Kidney capillary endothelial cell (primary cell): ENCODE measurements at regions not wholly inside any gene's neighbourhood (a gene's known extent, or its start where the extent isn't known, plus 50 kb on each side); places are given as distances from the start of the nearest gene placed in this dataset.
A peak's percentile ranks its signal among the peaks of the same experiment; 100 is the strongest.
"Not testable (repeated sequence)": the region's sequence is repeated elsewhere in the genome, so short reads cannot be mapped to it uniquely, and the experiment has no call there.

ENCODE experiments used
- DNase-seq: peaks from one replicate; pipeline ENCODE4 v3.0.0-alpha.2; 2018; ENCODE audit warnings: low spot score

- DNase-seq = no peak
Measured at GRCh38 chr6:145115638-145116037, 619.7 kb downstream of the EPM2A start.

DNA sequence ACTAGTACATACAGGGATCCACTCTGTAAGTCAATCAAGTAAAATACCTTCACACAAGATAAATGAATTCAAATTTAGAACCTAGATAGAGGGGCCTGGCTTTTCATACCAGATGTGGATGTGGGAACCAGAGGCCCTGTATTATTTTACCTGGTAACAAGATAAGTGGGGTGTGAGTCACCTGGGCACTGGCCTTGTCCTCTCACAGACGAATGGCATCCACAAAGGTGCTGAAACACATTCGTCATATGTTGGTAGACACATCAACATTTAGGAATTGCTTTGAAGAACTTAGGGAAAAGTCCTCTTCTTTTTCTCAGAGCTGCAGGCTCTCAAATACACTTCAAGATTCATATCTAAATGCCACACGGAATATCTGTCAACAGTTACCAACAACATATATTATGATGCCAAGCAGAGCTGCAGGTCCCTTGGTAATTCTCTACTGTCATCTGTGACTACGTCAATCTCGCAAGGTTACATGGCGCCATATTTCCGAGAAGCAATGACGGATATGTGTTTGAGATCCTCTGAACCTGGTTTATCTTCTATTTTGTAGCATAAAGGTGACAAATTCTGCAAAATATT lies 618.6 kb downstream of the EPM2A start:
- no peak for DNase-seq

DNA sequence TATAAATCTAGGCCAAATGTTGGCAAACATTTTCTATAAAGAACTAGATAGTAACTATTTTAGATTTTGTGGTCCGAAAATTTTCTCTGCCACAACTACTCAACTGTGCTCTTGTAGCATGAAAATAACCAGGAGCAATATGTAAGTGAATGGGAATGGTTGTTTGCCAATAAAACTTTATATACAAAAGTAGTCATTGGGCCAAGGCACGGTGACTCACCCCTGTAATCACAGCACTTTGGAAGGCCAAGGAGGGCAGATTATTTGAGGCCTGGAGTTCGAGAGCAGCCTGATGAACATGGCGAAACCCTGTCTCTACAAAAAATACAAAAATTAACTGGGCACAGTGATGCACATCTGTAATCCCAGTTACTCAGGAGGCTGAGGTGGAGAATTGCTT lies 617.1 kb downstream of the EPM2A start:
- no peak for DNase-seq

GRCh38 chr6:145119081-145119480 lies 616.2 kb downstream of the EPM2A start:
- DNase-seq = no peak

DNA sequence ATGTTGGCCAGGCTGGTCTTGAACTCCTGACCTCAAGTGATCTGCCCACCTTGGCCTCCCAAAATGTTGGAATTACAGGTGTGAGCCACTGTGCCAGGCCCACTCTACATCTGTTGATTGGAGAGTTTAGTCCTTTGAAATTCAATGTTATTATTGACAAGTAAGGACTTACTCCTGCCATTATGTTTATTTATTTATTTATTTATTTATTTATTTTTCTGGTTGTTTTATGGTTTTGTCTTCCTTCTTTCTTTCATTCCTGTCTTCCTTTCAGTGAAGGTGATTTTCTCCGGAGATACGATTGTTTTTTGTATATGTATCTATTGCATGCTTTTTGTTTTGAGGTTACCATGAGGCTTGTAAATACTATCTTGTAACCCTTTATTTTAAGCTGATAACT lies 602.6 kb downstream of the EPM2A start:
- DNase-seq = no peak

DNA sequence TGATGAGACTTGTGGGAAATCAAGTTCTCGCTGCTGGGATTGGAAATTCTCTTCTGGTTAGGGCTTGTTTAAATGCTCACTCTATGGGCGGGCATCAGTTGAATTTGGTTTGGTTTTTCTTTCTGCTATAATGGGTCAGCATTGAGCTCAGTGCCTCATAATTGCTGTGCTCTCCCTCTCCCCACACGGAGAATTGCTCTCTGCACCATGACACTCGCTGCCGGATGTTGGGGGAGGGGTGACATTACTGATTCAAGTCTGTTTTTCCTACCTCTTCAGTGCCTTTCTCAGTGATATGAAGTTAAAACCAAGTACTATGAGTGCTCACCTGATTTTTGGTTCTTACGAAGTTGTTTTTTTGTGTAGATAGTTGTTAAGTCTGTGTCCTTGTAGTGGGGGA lies 599.6 kb downstream of the EPM2A start:
- no peak for DNase-seq

DNA sequence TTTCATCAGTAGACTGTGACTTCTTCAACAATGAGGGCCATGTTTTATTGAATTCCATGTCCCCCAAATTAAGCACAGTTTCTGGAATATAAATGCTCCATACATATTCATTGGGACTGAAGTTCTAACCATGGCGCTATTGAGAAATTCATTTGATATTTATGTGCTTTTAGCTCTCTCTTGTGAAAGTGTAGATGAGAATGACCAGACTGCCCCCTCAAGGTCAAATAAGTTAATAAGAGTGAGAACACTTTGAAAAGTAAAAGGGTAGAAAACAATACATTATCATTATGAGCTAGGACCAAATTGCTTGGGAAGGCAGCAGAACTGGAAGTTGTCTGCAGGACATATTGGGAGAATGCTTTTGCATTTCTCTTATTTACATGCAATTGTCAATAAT lies 597.9 kb downstream of the EPM2A start:
- DNase-seq = peak; percentile 29

DNA sequence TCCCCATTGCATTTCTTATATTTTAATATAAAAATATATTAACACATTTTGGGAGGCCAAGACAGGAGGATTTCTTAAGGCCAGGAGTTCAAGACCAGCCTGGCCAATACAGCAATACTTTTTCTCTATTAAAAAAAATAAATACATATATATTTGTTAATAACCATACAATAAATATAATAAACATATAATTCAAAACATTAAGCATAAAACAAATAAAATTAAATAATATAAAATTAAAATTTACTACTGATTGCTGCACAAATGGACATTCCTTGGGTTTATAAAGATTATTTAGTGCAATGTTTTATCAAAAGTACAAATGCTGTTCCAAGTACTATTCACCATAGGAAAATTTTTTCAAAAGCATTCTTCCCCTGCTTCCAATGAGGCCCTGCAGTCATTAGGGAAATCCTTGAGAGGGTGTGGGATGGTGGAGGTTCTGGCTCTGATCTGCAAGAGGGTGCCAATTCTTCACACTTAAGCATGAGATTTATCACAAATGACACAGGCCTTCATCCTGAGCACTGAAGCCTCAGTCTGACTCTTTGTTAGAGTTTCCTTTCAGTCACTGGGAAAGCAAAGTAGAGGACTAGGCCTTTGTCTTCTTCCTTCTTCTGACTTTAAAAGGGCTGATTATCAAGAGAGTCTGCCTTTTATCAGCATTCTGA lies 596.7 kb downstream of the EPM2A start:
- DNase-seq = no peak

GRCh38 chr6:145139140-145139850 lies 596.0 kb downstream of the EPM2A start:
- DNase-seq = no peak

- no peak for DNase-seq
Measured at GRCh38 chr6:145139895-145140294, 595.4 kb downstream of the EPM2A start.

DNA sequence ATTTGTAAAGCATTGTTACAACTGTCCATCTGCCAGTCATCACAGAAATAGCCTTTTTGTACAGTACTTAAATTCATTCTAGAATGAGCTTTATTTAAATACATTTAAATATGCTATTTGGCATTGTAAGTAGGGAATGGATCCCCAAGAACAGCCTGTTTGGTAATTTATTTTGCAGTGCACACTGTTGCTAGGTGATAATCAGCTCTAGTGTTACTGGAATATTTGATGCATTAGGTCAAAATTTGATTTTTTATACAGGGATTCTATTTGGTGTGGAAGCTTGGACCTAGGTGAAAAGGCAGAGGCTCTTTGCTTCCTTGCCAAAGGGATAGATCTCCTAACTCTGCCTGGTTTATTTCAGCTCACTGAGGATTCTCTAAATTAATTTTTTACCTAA lies 593.7 kb downstream of the EPM2A start:
- no peak for DNase-seq

GRCh38 chr6:145142958-145143357 lies 592.4 kb downstream of the EPM2A start:
- DNase-seq = no peak

DNA sequence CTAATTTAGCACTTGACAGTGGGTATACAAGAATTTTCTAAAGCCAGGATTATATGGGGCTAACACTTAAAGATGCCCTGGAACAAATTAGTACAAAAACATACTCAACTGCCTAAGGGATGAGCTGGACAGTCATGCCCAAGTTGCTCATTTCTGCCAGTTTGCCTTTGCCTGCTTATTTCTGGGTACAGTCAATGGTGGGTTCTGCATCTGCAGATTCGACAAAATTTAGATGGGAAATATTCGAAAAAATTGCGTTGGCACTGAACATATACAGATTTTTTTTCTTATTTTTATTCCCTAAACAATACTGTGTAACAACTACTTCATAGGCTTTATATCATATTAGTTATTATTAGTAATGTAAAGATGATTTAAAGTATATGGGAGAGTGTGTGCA lies 591.9 kb downstream of the EPM2A start:
- no peak for DNase-seq

GRCh38 chr6:145147559-145147958 lies 587.8 kb downstream of the EPM2A start:
- DNase-seq = no peak

DNA sequence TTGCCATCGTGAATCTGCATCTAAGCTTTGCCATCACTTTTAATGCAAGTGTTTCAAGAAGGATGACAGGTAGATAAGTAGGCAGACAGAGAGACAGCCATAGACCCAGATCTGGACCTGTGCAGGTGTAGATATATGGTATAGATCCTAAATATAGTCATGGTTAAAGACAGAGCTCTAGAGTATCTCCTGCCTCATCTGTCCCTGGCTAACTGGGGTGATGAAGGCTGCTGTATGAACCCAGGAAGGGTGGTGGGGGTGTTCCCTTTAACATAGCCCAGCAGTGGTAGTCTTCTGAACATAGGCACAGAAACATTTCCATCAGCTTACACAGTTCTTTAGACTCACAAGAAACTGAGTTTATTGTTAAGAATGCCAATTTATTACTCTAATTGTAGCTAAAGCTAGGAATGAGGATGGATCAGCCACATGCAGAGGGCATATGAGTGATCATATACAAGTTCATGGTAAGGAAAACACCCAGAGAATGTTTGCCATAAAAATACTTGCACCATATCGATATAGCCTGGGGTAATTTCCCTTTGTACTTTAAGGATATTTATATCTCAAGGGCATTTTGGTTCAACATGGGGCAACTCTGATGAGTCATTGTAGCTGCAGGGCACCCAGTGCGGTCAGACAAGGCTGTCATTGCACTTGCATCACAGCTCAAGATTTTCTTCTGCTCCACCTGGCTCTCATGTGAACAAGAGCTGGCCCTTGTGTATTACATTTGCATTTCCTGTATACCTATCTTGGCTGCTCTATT lies 587.2 kb downstream of the EPM2A start:
- DNase-seq = no peak

GRCh38 chr6:145148776-145149175 lies 586.5 kb downstream of the EPM2A start:
- DNase-seq = no peak

GRCh38 chr6:145151624-145152023 lies 583.7 kb downstream of the EPM2A start:
- no peak for DNase-seq

GRCh38 chr6:145153495-145153894 lies 581.8 kb downstream of the EPM2A start:
- DNase-seq = no peak

GRCh38 chr6:145155411-145155810 lies 579.9 kb downstream of the EPM2A start:
- no peak for DNase-seq

GRCh38 chr6:145155873-145156782 lies 579.2 kb downstream of the EPM2A start:
- DNase-seq = no peak

- not testable (repeated sequence) for DNase-seq
Measured at GRCh38 chr6:145158636-145159035, 576.7 kb downstream of the EPM2A start.

GRCh38 chr6:145159921-145160320 lies 575.4 kb downstream of the EPM2A start:
- no peak for DNase-seq
